ENCODE measurements at regions not wholly inside any gene's neighbourhood (a gene's known extent, or its start where the extent isn't known, plus 50 kb on each side); places are given as distances from the start of the nearest gene placed in this dataset.

DNA sequence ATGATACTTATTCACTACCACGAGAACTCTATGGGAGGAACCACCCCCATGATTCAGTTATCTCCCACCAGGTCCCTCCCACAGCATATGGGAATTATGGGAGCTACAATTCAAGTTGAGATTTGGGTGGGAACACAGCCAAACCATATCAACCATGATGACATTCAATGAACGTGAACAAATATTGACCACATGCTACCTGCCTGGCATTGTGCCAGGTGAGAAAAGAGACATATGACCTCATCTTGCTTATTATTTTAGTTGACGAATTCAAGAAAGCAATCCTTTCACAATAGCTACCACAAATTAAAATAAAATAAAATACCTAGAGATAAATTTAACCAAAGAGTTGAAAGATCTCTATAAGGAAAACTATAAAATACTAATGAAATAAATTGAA lies 286.5 kb upstream of the CRIM1 start:
- Histone ChIP-seq H3K27me3 (no peaks in the 10 kb centered on the region), H3K4me3 (no peak overlapping the region), H3K9me3 (ENCODE audit: low read depth) (no peaks in the 10 kb centered on the region), H3K27ac (no peak overlapping the region), H3K36me3 (no peaks in the 10 kb centered on the region), H3K4me1 (ENCODE audit: low read depth) (peaks cover 10% of the 10 kb centered on the region)
- no peak for DNase-seq (ENCODE audit: low read depth in 1 of 2, low spot score in 1 of 2)
- TF ChIP-seq, protein P1, sequence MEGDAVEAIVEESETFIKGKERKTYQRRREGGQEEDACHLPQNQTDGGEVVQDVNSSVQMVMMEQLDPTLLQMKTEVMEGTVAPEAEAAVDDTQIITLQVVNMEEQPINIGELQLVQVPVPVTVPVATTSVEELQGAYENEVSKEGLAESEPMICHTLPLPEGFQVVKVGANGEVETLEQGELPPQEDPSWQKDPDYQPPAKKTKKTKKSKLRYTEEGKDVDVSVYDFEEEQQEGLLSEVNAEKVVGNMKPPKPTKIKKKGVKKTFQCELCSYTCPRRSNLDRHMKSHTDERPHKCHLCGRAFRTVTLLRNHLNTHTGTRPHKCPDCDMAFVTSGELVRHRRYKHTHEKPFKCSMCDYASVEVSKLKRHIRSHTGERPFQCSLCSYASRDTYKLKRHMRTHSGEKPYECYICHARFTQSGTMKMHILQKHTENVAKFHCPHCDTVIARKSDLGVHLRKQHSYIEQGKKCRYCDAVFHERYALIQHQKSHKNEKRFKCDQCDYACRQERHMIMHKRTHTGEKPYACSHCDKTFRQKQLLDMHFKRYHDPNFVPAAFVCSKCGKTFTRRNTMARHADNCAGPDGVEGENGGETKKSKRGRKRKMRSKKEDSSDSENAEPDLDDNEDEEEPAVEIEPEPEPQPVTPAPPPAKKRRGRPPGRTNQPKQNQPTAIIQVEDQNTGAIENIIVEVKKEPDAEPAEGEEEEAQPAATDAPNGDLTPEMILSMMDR (IDR thresholded peaks at IDR 0.05; ENCODE audit: low read depth, low read length), result no peak

- TF ChIP-seq, protein P1 (IDR thresholded peaks at IDR 0.05; ENCODE audit: low read depth, low read length), result no peak
- H3K27me3 ChIP-seq, result no peaks in the 10 kb centered on the region
- no peak overlapping the region for H3K27ac ChIP-seq
- H3K4me3 ChIP-seq, result no peak overlapping the region
- DNase-seq (ENCODE audit: low read depth in 1 of 2, low spot score in 1 of 2), result no peak
- H3K36me3 ChIP-seq, result no peaks in the 10 kb centered on the region
- no peaks in the 10 kb centered on the region for H3K9me3 ChIP-seq (ENCODE audit: low read depth)
- H3K4me1 ChIP-seq (ENCODE audit: low read depth), result peaks cover 10% of the 10 kb centered on the region
These were observed 287.5 kb upstream of the CRIM1 start for GRCh38 chr2:36068086-36068485.

DNA sequence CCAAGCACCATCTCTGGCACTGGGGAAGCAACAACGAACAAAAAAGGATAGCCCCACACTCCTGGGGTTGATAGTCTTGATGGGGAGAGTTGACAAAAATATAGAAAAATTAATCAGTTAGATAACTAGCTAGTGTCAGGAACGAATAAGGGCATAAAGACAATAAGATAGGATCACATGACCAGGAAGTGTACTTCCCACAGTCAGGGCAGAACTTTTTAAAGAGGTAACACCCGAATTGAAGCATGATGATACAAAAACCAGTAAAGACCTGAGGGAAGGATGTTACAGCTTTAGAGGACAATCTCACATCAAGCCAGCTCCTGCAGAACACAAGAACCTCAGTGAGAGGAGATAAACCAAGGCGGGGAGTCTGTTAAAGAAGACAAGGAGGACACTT lies 295.4 kb upstream of the CRIM1 start:
- Histone ChIP-seq H3K4me1 (ENCODE audit: low read depth) (no peaks in the 10 kb centered on the region), H3K27me3 (no peaks in the 10 kb centered on the region)
- TF ChIP-seq, protein P1 (IDR thresholded peaks at IDR 0.05; ENCODE audit: low read depth, low read length), result no peak

DNA sequence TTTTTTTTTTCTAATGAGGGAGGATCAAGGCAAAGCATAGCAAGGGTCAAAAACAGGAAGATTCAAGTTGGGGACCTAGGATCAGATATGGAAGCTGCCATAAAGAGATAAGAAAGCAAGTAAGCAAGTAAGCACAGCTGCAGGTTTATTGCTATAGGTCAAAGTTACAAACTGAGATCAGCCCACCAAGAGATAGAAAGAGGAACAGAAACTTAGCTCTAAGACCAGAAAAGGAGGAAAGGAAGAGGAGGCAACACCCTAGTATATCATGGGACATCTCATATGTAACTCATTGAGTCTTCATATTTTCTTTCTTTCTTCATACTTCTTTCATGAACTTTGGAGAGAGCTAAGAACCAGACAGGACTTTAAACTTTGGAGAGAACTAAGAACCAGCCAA lies 295.9 kb upstream of the CRIM1 start:
- H3K4me3 ChIP-seq, result no peak overlapping the region
- no peaks in the 10 kb centered on the region for H3K36me3 ChIP-seq
- no peaks in the 10 kb centered on the region for H3K4me1 ChIP-seq (ENCODE audit: low read depth)
- H3K9me3 ChIP-seq (ENCODE audit: low read depth), result no peaks in the 10 kb centered on the region
- no peak for DNase-seq (ENCODE audit: low read depth in 1 of 2, low spot score in 1 of 2)
- H3K27ac ChIP-seq, result no peak overlapping the region
- TF ChIP-seq, protein P1 (IDR thresholded peaks at IDR 0.05; ENCODE audit: low read depth, low read length), result no peak
- no peaks in the 10 kb centered on the region for H3K27me3 ChIP-seq

More for the DNA sequence above, 295.4 kb upstream of the CRIM1 start:
- no peak overlapping the region for H3K27ac ChIP-seq
- no peak for DNase-seq (ENCODE audit: low read depth in 1 of 2, low spot score in 1 of 2)
- H3K9me3 ChIP-seq (ENCODE audit: low read depth), result no peaks in the 10 kb centered on the region
- H3K4me3 ChIP-seq, result no peak overlapping the region
- no peaks in the 10 kb centered on the region for H3K36me3 ChIP-seq

GRCh38 chr2:36058953-36059352 lies 296.6 kb upstream of the CRIM1 start:
- H3K9me3 ChIP-seq (ENCODE audit: low read depth), result no peaks in the 10 kb centered on the region
- H3K27ac ChIP-seq, result no peak overlapping the region

More at GRCh38 chr2:36058953-36059352, 296.6 kb upstream of the CRIM1 start:
- TF ChIP-seq, protein P1 (IDR thresholded peaks at IDR 0.05; ENCODE audit: low read depth, low read length), result no peak
- DNase-seq (ENCODE audit: low read depth in 1 of 2, low spot score in 1 of 2), result no peak
- Histone ChIP-seq H3K36me3 (no peaks in the 10 kb centered on the region), H3K4me1 (ENCODE audit: low read depth) (no peaks in the 10 kb centered on the region), H3K4me3 (no peak overlapping the region), H3K27me3 (no peaks in the 10 kb centered on the region)
